DMS 273 (cell line): ENCODE measurements at regions not wholly inside any gene's neighbourhood (a gene's known extent, or its start where the extent isn't known, plus 50 kb on each side); places are given as distances from the start of the nearest gene placed in this dataset.
"Not testable (repeated sequence)": the region's sequence is repeated elsewhere in the genome, so short reads cannot be mapped to it uniquely, and the experiment has no call there.

Source experiments
- DNase-seq: peaks from one replicate; lab custom pipeline; 2025; ENCODE audit not compliant: unreplicated experiment; lab: John Stamatoyannopoulos, UW

DNA sequence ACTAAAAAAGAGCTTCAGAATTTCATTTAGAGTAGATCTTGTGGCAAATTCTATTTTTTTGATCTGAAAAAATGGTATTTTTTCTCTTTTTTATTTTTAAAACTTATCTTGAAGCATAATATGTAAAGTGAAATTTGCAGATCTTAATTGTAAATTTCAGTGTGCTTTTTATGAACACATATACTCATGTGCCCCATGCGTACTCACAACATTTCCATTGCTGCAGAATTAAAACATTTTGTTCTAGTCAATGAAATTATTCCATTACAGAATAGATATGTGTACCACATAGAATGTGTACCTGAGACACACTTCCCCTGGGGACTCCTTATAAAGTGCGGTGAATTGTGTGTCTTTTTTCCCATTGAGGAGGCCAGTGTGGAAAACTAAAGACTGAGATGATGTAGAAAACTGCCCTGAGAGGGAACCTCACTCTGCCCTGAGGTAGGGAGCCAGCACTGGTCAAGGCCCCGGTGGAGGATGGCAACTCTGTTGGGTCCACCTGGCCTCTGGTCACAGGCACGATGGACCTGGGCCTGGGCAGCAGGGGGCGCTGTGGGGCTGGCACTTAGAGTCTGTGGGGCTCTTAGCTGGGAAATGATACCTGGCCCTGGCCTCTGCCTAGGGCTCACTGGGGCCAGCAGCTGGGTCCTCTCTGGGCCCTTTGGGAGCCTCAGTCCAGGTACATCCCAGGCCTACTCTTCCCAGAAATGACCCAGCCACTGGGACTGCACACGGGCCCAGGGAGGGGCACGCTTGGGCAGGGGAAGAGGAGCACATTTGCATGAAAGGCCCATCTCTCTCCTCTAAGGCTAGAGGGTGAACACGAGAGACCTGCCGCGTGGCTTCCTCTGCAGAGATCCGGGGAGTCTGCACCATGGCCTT is 77.9 kb upstream of the TOP3B start:
- peak; percentile 70 for DNase-seq

DNA sequence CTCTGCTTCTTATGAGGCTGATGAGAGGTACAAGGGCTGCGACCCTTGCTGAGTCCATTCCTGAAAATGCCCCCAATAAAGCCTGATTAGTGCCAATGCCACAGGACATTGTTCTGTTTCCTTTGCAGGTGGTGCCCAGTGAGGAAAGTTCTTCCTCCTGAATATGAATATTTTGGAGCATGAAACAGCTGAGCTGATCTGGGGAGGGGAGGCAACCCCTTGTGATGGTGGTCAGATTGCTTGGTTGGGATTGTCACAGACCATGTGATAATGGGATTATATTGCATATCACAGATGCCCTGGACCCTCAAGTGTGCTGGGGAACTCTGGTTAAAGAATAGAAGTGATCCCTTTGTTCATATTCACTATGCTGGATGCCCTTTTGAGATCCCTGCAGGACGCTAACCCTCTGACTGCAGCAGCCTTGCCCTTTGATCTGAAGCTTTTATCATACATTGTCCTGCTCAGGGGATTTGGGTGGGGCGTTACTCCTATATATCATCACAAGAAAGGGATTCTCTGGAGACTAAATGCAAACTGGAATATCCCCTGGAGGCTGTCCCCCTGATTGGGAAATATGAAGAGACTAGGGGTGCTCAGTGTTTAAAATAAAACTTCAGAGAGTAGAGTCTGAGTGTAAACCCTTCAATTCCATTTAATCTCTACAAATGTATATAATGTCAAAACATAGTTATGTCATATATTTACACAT is 76.9 kb upstream of the TOP3B start:
- DNase-seq: no peak

DNA sequence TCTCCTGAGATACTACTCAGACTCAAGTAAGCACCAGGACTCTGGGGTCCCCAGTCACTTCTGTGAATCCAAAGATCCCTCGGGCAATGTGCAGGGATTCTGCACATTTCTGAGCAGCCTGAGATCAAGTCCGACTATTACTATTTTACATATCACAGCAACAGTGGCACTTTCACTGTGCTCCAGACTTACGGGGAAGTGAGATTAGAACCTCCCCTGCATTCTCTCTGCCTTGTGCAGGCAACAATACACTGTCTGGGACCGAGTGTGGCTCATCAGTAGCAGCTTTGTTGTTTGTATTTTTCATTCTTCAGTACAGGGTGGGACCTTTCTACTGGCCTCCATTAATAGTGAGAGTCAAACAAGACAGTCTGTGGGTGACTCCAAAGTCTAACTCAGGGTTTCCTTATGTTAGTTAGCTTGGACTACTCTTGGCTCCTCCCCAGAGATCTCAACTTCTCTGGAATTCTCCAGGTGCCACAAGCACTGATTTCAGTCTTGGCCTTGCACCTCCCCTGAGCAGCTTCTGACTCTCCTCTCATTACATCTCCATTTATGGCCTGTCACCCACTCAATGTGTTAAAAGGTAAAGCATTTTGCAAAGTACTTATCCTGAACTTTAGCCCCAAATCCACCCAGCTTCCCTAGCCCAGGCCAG is 76.2 kb upstream of the TOP3B start:
- DNase-seq: no peak

DNA sequence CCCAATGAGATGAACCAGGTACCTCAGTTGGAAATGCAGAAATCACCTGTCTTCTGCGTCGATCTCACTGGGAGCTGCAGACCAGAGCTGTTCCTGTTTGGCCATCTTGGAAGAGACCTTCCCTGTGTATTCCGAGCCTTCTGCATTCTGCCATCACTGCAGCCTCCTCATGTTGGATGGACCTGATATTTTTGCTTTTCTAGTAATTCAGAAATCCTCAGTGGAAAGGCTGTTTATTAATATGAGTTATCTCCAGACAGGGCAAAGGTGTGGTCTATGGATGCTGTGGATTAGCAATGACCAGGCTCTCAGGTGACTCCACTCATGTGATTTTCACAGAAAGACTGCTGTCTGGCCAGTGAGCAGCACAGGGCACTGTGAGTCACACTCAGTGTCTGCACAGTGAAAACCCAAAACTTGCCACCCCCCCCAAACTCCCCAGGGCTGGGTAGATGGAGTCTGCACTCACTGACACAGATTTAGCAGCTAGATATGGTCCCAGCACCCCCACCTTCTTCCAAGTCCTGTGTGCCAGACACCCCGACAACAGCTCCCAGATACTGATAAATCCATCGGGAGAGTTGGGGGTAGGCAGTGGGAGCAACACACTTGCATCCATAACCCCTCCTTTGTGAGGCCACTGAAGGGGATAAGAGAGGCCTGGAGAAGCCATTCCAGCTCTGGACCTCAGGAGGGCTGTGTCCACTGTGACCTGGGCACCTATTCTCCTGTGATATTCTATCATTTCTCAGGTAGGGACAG is 75.2 kb upstream of the TOP3B start:
- DNase-seq: no peak

GRCh38 chr22:22056809-22057594 is 74.4 kb upstream of the TOP3B start:
- not testable (repeated sequence) for DNase-seq

DNA sequence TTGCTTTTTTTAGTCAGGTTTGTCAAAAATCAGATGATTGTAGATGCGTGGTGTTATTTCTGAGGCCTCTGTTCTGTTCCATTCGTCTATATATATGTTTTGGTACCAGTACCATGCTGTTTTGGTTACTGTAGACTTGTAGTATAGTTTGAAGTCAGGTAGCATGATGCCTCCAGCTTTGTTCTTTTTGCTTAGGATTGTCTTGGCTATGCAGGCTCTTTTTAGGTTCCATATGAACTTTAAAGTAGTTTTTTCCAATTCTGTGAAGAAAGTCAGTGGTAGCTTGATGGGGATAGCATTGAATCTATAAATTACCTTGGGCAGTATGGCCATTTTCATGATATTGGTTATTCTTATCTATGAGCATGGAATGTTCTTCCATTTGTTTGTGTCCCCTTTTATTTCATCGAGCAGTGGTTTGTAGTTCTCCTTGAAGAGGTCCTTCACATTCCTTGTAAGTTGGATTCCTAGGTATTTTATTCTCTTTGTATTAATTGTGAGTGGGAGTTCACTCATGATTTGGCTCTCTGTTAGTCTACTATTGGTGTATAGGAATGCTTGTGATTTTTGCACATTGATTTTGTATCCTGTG is 70.1 kb upstream of the TOP3B start:
- not testable (repeated sequence) for DNase-seq

GRCh38 chr22:22051032-22051431 is 68.4 kb upstream of the TOP3B start:
- not testable (repeated sequence) for DNase-seq

DNA sequence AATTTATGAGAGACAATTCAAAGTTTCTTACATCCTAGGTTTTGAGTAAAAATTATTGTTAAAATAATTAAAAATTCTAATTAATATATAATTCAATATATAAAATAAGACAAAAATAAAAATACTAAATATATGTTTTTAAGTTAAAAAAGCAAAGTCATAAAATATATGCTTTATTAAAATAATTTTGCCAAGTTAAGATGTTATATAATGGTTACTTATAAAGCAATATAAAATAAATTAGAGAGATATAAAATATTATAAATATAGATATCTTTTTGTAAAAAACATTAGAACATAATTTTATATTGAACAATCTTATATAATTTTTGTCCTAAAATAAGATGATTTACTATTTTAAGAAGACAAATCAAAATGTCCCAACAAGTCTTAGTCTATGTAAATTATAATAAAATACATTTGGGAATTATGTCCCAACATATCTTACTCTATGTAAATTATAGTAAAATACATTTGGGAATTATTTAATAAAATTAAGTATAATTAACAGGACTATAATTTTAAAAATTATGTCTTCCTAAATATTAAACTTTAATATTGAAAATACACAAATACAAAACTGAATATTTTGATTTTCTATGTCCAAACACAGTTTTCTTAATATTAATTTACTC is 67.7 kb upstream of the TOP3B start:
- DNase-seq: no peak

DNA sequence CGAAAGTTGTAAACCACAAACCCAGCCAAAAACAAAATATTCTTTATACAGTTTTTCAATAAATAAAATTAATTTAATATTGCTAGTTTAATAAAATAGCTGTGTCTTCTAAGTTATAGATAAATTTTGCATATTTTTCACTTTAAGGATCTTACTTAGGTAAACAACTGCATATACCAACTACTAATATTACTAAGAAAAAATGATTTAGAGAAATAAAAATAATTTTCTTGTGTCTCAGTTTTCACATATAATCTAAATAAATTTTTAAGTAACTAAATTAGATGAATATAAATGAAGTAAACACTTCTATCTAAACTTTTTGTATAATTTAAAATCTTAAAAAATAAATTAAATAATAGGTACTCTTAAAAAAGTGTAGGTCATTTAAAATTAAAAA is 67.1 kb upstream of the TOP3B start:
- no peak for DNase-seq

DNA sequence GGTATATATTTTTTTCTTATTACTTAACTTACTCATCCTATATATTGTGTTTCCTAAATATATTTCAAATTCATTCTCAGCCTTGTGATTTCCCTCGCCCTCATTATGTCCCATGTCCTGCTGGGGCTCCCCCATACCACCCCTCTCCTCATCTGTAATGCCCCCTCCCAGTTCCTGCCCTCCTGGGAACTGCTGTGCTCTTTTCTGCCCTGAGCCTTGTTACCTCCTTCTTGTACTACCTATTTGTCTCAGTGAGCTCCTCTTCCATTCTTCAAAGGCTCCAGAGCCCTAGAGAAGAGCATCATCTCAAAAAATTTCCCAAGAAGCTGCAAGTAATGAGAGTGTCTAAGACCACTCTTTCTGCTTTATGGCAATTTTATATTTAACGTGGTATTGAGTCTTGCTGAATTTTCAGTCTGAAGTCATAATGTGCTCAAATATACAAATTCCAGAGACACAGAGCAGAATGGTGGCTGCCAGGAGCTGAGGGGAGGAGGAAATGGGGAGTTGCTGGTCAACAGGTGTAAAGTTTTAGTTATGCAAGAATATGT is 66.5 kb upstream of the TOP3B start:
- DNase-seq: no peak

- no peak for DNase-seq
These were observed 65.8 kb upstream of the TOP3B start for GRCh38 chr22:22048318-22048942.

GRCh38 chr22:22047776-22048175 is 65.2 kb upstream of the TOP3B start:
- DNase-seq: no peak

GRCh38 chr22:22047266-22047665 is 64.7 kb upstream of the TOP3B start:
- DNase-seq: no peak

DNA sequence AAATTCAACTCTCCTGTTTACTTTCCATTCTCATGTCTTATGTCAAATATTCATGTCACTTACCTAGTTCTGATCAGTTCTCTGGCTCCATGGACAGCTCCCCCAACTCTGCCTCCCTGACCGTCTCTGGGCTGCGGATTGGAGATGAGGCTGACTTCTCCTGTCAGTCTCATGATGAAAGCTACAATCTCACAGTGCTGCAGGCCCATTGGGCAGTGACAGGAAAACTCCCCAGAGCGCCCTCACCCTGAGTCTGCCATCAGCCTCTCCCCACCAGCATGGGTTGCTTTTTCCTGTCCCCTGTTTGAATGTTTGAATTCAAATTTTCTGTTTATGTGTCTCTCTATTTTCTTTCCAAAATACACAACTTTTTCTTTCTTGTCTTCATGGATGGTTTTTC is 63.8 kb upstream of the TOP3B start:
- no peak for DNase-seq

DNA sequence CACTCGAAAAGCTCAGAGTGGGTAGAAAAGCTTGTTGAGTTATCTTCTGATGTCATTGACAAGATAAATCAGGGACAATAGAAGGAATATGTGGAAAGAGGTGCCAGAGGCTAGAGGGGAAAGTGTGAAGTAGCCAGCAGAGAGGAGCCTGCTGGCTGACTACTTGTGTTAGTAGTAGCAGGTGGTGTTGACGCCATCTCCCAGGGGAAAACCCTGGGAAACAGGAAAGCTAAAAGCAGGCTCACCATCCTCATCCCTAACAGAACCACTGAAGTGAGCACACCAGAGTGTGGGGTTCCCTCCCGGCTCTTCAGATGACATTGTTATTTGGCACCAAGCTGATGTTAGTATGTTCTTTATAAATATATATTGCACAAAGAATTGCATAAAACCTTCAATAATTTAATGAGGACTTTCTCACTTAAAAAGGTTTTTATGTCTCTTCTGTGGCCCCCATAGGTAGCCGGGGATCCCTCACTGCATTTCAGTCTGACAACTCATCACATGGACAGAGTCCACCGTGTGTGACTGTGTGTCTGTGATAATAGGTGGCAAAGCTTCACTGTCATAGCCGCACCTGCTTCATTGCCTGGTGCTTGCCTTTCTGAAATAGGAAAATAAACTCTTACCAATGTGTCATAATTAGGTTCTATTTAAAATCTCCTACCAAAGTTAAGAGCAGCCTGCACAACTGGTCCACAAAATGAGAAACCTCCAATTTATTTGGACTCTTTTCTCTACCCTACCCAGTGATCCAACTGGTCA is 63.2 kb upstream of the TOP3B start:
- DNase-seq: peak; percentile 74

DNA sequence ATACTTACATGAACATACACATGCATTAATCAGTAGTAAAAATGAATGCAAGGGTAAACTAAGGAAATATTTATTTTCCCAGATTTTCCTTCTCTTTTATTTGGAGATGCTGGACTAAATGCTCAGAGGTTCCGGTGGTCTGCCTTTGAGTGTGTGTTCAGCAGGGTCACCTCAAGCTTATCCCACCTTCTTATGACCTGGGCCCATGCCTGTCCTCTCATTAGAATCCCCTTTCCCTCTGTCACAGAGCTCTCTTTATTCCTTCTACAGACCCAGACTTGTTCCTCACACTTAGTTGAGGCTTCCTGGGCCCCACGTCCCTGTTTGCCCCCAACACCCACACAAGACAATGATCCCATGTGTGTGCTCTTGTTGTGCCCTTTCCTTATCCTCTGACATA is 61.6 kb upstream of the TOP3B start:
- no peak for DNase-seq

- DNase-seq: no peak
These were observed 60.9 kb upstream of the TOP3B start for GRCh38 chr22:22043296-22044078.
